ENCODE measurements at regions not wholly inside any gene's neighbourhood (a gene's known extent, or its start where the extent isn't known, plus 50 kb on each side); places are given as distances from the start of the nearest gene placed in this dataset.

DNA sequence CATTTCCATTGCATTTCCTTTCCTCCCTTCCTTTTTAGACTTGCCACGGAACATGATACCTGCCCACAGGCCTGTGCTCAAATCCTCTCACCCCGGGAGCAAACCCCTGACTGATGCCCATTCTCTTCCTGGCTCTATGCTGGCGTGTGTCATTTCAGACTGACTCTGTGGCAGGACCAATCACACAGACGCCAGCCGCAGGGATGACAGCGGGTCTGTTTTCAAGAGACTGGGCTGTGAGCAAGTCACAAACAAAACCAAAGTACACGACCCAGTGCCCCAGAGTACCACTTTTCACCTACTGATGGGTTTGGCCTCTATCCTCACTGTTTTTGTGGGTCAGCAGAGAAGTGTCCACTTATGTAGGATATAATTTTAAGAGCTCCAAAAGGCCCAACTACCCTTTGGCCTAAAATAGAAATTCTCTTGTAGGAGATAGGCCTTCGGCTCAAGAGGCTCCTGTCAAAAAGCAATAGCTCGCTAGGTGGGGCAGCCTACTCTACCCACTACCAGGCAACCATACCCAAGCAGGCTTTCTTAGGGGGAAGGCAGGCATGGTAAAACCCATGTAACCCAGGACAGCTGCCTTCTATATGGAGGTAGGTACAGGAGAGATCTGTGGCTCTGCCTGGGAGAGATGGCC is 215.7 kb downstream of the CDC5L start:
- no peak for DNase-seq (ENCODE audit: low read depth in 2 of 3, low spot score in 2 of 3)

DNA sequence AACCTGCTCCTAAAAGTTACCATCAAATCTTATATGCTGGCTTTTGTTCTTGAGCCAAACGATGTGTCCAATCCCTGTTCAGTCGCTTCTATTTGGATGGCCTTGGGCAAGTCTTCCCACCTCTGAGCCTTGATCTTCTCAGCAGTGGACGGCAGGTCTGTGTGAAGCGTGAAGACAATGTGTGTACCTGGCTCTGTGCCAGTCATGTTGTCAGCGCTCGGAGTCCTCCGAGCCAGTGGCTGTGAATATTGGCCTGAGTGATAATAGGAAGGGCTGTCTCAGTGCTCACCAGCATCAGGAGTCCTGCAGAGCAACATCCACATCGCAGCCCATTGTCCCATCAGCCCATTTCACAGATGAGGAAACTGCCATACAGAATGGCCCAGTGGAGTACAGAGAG is 219.0 kb downstream of the CDC5L start:
- DNase-seq (ENCODE audit: low read depth in 2 of 3, low spot score in 2 of 3) = no peak

DNA sequence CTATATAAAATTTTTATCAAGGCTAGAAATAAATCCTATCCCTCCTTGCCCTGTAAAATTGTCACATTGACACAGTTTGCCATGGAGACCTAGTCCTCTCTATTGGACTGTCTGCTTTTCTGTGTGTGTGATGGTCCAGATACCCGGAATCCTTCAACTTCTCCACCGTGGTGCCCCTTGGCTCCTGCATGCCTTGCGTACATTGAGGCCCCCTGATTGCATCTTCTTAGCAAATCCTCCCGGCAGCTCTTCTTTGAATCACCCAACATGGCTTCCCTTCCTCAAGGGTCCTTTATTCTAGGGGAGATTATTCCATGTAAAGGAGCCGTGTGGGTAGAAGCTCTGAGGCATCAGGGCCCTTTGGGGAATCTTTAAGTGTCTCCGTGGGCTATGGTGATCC is 219.5 kb downstream of the CDC5L start:
- DNase-seq (ENCODE audit: low read depth in 2 of 3, low spot score in 2 of 3) = no peak

DNA sequence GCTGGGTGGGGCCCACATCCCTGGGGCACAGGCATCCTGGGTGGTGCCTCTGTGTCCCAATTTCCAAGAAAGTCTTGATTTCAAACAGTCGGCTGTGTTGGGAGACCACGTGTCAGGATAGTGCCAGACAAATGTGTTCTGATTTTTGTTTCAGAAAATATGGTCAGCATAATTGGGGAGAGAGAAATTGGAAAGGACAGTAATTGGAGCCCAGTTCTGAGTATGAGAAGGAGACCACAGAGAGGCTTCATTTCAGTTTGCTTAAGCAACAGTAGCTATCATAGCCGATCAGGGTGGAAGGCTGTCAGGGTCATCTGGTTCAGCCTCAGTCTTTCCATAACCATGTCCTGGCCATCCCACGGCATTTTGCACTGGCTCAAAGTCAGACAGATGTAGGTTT is 220.7 kb downstream of the CDC5L start:
- DNase-seq (ENCODE audit: low read depth in 2 of 3, low spot score in 2 of 3) = no peak

DNA sequence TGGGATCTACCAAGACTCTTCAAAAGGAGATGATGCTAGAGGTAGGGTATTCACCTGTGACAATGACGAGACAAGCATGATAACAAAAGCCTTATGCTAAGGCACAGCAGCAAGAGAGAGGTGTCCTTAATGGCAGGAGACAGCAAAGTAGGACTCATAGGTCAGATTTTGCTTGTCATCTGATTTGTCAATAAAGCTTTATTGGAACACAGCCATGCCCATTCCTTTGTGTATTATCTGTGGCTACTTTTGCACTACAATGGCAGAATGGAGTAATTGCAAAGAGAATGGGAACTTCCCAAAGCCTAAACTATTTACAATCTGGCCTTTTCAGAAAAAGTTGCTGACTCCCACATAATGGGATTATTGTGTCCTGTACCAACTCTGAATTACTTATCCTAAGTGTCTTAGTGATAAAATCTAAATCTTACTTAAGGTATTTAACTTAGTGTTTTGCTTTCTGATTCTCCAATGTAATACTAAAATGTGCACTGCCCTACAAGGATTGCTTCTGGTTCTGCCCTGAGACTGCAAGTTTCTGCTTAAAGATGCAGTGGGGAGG is 221.6 kb downstream of the CDC5L start:
- no peak for DNase-seq (ENCODE audit: low read depth in 2 of 3, low spot score in 2 of 3)

DNA sequence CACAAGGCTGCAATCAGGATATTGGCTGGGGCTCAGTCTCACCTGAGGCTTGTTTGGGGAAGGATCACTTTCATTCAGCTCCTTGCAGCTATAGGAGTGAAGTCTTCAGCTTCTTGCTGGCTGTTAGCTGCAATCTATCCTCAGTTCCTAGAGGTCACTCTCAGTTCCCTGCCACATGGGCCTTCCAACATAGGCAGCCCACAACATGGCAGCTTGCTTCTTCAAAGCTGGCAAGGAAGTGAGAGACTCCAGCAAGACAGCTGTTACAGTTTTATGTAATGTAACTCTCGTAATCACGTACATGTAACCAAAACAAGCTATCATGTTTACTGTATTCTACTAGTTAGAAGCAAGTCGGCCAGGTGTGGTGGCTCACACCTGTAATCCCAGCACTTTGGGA is 226.9 kb downstream of the CDC5L start:
- no peak for DNase-seq (ENCODE audit: low read depth in 2 of 3, low spot score in 2 of 3)

DNA sequence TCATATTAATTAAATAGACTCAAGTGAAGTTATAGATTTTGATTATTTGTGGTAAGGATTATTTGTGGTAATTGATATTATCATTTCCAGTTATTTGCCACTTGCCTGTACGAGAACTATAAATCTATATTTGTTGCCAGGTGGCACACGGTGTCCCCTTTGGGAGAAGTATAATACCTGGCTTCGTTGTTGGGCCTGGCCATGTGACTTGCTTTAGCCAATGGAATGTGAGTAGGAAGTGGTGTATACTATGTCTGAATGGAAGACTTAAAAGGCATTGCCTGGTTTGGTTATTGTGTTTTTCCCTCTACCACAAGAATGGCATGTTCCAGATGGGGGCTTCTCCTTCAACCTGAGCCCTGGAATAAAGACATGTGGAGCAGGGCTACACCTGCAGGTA is 228.1 kb downstream of the CDC5L start:
- no peak for DNase-seq (ENCODE audit: low read depth in 2 of 3, low spot score in 2 of 3)

DNA sequence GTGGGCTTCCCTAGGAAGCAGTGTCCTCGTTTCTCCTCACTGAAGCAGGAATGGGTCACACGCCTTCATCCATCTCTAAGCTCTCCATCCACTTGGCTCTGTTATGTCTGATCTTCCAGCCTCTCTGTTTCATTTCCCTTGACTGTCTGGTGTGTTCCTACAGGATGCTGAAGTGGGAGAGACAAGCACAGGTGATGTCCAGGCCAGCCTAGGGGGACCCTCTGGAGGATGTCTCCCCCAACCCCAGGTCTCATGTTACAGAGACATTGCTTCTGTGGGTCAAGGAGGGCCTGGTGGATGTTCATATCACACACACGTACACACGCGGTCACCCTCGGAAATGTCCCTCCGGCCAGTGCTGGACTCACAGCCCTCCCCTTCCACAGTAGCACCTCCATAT is 229.9 kb downstream of the CDC5L start:
- DNase-seq (ENCODE audit: low read depth in 2 of 3, low spot score in 2 of 3) = no peak

DNA sequence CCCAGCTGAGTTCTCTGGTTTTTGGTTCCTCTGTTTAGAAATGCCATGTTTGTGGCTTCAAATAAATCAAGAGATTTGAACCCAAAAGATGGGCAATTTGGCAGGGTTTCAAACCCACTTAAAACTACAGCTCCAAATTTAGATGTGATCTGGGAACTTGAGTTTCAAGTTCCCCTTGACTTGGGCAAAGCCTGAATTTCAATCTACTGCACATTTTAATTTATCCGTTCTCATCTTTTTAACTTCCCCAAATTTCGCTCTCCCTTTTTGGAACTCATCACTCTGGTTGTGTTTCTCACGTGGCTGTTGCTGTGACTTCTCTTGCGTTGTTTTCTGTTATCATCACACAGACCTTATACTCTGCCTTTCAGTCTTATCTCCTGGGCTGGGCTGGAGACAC is 230.9 kb downstream of the CDC5L start:
- no peak for DNase-seq (ENCODE audit: low read depth in 2 of 3, low spot score in 2 of 3)

DNA sequence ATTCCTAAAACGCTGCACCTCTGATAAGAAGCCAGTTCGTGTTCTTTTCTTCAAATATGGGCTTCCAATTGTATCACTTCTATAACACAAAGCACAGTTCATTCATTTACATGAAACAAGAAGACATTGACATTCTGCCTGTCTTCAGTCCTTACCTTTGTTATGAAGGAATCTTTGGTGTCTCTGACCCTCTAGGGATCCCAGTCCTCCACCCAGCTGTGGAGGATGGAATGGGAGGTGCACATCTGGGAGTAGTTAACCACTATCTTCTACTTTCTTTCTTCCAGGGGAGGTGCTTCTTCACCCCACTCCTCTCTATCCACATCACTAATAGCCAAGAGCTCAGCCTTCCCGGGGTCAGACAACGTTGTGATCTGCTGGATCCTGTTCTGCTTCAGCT is 233.4 kb downstream of the CDC5L start:
- no peak for DNase-seq (ENCODE audit: low read depth in 2 of 3, low spot score in 2 of 3)

DNA sequence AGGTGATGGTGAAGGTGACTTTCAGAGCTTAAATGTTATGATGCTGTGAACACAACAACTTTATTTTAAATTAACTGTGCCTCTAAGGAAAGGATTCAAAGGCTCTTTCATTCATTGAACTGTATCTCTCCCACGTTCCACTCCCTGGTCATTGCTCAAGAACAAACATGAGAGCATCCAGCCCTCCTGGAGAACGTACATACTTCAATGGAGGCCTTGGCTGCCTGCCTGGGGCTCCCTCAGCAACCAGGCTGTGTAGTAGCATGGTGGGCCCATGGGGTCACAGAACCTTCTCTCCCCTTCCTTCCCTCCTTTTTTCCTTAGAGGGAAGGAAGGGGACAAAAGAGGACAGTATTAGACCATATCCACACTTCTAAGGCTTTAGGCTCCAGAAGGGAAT is 234.3 kb downstream of the CDC5L start:
- no peak for DNase-seq (ENCODE audit: low read depth in 2 of 3, low spot score in 2 of 3)

DNA sequence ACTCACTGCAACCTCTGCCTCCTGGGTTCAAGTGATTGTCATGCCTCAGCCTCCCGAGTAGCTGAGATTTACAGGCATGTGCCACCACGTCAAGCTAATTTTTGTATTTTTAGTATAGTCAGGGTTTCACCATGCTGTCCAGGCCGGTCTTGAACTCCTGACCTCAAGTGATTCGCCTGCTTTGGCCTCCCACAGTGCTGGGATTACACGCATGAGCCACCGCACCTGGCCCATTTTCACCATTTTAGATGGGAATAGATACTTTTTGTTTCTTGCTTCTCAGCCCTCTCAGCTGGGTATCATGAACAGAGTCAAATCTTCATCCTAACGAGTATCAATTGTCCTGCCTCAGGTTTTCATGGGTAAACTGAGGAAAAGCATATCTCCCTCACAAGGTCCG is 235.0 kb downstream of the CDC5L start:
- no peak for DNase-seq (ENCODE audit: low read depth in 2 of 3, low spot score in 2 of 3)

DNA sequence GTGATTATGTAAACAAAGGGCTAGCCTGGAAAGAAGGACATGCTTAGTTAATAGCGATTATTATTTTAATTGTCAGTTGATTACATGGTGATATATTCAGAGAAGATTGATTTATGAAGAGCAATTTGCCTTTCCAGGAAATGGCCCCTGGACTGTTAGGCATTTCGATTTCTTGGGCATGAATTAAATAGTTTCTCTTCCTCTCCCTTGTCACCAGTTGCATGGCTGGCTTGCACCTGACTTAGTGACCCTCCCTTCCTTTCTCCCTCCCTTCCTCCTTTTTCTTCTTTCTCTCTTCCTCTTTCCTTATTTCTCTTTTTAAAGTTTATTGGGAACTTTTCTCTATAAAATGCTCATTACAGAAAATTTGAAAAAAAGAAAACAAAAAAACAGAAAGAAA is 235.4 kb downstream of the CDC5L start:
- DNase-seq (ENCODE audit: low read depth in 2 of 3, low spot score in 2 of 3) = no peak

DNA sequence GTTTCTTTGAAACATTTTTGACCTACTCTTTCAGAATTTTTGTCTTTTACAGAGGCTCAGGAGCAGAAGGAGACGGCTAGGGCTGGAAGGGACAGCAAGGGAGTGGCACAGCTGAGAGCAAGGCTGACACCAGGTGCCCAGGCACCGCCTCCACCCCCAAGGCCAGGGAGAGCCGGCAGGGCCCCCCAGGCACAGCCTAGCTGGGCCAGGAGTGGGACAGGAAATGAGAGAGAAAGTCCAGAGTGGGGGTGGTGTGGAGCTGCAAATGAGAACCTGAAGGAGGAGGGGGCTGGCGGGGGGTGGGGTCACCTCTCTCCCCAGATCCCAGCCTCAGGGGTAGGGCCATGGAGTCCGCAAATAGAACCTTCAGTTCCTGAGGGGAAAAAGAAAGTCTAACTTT is 236.7 kb downstream of the CDC5L start:
- DNase-seq (ENCODE audit: low read depth in 2 of 3, low spot score in 2 of 3) = no peak

DNA sequence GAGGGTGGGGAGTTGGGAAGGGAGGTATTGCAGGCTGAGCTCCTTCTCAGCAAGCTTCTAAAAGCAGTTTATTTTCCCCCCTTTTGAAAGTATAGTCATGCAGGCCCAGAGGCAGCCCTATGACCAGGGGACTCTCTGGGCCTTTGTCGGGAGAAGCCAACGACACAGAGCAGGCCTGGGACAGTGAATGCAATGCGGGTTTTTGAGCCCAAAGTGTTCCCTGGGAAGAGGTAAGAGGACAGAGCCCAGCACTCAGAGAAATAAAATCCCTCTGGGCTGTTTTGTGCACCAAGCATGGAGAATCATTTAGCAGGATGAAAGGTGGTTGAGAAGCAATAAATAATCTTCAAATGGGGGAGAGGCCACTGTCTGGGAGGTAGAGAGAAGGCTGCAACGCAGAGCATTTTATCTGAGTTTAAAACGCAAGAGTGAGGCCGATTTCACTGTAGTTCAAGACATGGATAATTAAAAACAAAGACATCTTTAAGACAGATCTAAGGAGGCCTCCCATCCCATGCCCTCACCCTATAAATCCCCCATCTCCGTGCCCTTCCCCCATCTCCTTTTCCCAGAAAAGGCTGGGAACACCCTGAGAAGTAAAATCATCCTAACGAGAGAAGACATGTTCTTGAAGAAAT is 237.5 kb downstream of the CDC5L start:
- no peak for DNase-seq (ENCODE audit: low read depth in 2 of 3, low spot score in 2 of 3)

DNA sequence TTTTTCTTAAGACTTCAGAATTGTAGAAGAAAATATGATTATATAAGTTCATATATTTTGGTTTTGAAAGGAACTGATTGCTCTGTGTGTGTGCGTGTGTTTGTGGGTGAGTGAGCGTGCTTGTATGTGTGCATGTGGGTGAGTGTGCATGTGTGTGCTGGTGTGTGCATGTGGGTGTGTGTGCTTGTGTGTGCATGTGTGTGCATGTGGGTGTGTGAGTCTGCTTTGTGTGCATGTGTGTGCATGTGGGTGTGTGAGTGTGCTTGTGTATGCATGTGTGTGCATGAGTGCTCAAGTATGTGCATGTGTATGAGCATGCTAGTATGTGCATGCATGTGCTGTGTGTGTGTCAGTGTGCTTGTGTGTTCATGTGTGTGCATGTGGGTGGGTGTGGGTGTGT is 238.5 kb downstream of the CDC5L start:
- no peak for DNase-seq (ENCODE audit: low read depth in 2 of 3, low spot score in 2 of 3)

DNA sequence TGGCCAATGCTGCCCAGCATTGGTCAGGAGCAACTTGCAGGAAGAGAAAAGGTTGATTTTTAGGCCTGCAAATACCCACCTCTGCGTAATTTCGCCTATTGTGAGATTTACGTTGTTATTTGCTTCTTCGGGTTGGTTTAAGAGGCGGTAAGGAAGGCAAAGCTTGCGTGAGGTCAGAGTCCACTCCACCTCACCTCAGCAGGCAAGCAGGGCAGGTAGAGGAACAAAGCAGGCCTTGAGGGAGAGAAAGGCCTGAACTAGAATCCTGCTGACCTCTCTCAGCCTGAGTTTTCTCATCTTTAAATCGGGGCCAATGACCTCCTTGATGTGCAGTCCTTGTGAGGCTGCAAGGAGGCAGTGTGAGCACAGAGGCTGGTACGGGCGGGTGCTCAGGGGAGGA is 239.1 kb downstream of the CDC5L start:
- no peak for DNase-seq (ENCODE audit: low read depth in 2 of 3, low spot score in 2 of 3)

DNA sequence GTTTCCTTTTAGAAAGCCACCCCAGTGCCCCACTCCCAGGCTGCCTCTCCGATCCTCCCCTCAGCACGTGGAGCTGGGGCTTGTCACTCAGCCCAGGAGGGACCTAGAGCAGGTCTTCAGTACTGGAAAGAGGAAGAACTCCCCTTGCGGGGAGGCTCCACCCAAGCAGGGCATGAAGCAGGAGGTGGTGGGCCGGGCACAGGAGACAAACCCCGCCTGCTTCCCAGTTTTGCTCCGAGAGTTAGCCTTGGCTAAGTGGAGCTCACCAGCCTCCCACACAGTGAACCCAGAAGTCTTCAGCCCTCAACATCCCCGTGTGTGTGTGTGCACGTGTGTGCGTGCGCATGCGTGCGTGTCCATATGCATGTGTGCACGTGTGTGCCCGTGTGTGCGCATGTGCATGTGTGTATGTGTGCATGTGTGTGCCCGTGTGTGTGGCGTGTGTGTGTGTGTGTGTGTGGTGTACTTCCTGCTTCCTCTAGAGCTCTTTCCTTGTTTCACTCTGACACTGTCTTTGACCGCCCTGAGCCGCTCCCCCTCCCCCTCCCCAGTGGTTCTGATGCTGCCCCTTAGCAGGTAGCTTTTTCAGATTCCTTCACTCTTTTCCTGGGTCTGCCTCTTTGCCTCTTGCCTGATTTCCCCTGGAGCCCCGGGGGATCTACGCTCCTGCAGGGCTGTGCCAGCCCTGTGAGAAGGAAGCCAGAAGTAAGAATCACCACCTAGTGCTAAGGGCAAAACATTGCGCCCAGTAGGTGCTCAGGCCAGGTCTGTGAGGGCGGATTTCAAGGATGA is 239.8 kb downstream of the CDC5L start:
- no peak for DNase-seq (ENCODE audit: low read depth in 2 of 3, low spot score in 2 of 3)

DNA sequence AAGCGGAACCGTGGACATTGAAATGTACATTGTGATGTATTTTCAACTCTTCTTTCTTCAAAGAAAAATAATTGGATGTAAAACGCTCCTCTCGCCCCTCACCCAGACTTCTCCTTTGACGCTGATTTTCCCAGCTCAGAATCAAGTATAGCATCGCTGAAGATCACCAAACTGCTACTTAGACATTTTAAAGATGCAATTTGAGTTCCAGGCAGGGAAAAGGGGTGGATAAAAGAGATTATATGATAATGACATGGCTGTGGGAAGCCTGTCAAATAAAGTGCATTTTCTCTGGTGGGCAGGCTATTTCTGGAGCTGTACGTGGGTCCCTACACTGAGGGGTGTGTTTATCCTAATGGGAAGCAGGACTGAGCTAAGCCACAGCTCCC is 240.4 kb downstream of the CDC5L start:
- no peak for DNase-seq (ENCODE audit: low read depth in 2 of 3, low spot score in 2 of 3)

DNA sequence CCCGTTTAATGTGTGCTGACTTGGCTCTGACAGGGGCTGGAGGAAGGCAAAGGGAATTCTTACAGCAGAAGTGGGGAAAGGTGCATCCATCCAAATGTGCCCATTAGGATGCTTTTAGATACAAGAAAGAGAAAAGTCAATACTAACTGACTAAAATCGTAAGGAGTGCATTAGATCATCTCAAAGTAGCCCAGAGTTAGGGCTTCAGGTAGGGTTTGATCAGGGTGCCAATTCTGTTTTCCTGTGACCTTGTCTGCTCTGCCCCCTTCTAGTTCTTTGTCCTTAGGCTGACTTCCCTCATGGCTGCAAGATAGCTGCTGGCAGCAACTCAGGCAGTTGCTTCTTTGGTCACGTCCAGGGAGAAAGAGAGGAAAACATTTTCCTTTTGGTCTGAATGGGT is 240.8 kb downstream of the CDC5L start:
- no peak for DNase-seq (ENCODE audit: low read depth in 2 of 3, low spot score in 2 of 3)

DNA sequence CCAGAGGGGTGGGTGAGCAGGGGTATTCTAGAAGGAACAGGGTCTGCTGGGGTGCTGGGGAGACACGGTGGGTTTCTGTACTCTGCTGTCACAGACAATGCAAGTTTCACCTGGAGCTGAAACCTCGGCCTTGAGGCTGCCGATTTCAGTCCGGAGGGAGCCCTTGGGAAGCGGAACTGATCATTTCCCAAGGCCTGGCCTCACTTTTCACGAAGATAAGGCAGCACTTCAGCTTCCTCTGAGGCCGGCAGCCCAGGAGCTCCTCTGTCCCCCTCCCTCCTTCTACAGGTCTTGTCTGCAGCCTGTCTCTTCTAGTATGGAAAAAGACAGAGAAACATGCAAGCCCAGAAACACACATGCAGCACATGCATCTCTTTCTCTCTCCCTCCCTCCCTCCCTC is 242.1 kb downstream of the CDC5L start:
- no peak for DNase-seq (ENCODE audit: low read depth in 2 of 3, low spot score in 2 of 3)
